ENCODE measurements at regions not wholly inside any gene's neighbourhood (a gene's known extent, or its start where the extent isn't known, plus 50 kb on each side); places are given as distances from the start of the nearest gene placed in this dataset.

DNA sequence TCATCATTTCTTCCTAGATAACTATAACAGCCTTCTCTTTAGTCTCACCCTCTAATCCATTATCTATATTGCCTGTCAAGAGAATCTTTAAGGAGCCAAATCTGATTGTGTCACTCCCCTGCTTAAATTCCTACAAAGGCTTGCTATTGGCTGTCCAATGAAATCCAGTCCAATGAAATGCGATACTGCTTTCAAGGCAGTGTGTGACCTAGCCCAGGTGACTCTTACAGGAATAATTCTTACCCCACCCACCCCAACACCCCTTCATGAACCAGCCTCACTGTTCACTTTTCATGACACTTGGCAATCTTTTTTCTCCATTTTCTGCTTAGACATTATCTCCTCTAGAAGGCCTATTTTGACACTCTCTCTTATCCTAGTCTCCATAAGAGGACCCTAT, 163.3 kb upstream of the MARCKS start:
- TF ChIP-seq, protein P1, sequence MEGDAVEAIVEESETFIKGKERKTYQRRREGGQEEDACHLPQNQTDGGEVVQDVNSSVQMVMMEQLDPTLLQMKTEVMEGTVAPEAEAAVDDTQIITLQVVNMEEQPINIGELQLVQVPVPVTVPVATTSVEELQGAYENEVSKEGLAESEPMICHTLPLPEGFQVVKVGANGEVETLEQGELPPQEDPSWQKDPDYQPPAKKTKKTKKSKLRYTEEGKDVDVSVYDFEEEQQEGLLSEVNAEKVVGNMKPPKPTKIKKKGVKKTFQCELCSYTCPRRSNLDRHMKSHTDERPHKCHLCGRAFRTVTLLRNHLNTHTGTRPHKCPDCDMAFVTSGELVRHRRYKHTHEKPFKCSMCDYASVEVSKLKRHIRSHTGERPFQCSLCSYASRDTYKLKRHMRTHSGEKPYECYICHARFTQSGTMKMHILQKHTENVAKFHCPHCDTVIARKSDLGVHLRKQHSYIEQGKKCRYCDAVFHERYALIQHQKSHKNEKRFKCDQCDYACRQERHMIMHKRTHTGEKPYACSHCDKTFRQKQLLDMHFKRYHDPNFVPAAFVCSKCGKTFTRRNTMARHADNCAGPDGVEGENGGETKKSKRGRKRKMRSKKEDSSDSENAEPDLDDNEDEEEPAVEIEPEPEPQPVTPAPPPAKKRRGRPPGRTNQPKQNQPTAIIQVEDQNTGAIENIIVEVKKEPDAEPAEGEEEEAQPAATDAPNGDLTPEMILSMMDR (IDR thresholded peaks at IDR 0.05): no peak
- no peak for TF ChIP-seq POLR2A (IDR thresholded peaks at IDR 0.05)
